Activated naive CD8-positive, alpha-beta T cell treated with anti-CD3 and anti-CD28 coated beads, Interleukin-2, amount 50 U/mL, for 16 hours (primary cell): ENCODE measurements at regions not wholly inside any gene's neighbourhood (a gene's known extent, or its start where the extent isn't known, plus 50 kb on each side); places are given as distances from the start of the nearest gene placed in this dataset.
"Not testable (repeated sequence)": the region's sequence is repeated elsewhere in the genome, so short reads cannot be mapped to it uniquely, and the experiment has no call there.

Source experiments
- DNase-seq: peaks from one replicate; pipeline ENCODE4 v3.0.0-alpha.2; 2020; ENCODE audit warnings: low read depth, low spot score

GRCh38 chr15:62270216-62270921 is 105.3 kb upstream of the C2CD4B start:
- no peak for DNase-seq

GRCh38 chr15:62272290-62272689 is 107.2 kb upstream of the C2CD4B start:
- no peak for DNase-seq

- DNase-seq = no peak
Observed at GRCh38 chr15:62275831-62276230, 110.7 kb upstream of the C2CD4B start.

- no peak for DNase-seq
Observed at GRCh38 chr15:62277816-62278394, 112.8 kb upstream of the C2CD4B start.

GRCh38 chr15:62278534-62278933 is 113.4 kb upstream of the C2CD4B start:
- DNase-seq = no peak

GRCh38 chr15:62279041-62279440 is 114.0 kb upstream of the C2CD4B start:
- no peak for DNase-seq

GRCh38 chr15:62280625-62281024 is 115.5 kb upstream of the C2CD4B start:
- DNase-seq = no peak

- not testable (repeated sequence) for DNase-seq
Observed at GRCh38 chr15:62281801-62282200, 116.7 kb upstream of the C2CD4B start.

- DNase-seq = no peak
Observed at GRCh38 chr15:62287066-62287857, 122.2 kb upstream of the C2CD4B start.

GRCh38 chr15:62288361-62289017 is 123.4 kb upstream of the C2CD4B start:
- no peak for DNase-seq

- DNase-seq = no peak
Observed at GRCh38 chr15:62291262-62291661, 126.2 kb upstream of the C2CD4B start.

- no peak for DNase-seq
Observed at GRCh38 chr15:62296756-62297507, 131.8 kb upstream of the C2CD4B start.

GRCh38 chr15:62297522-62297921 is 132.4 kb upstream of the C2CD4B start:
- DNase-seq = no peak

GRCh38 chr15:62297933-62298332 is 132.8 kb upstream of the C2CD4B start:
- no peak for DNase-seq

- no peak for DNase-seq
Observed at GRCh38 chr15:62298811-62299210, 133.7 kb upstream of the C2CD4B start.

GRCh38 chr15:62299541-62299940 is 134.5 kb upstream of the C2CD4B start:
- no peak for DNase-seq

GRCh38 chr15:62301993-62302675 is 137.0 kb upstream of the C2CD4B start:
- DNase-seq = no peak

GRCh38 chr15:62306851-62307504 is 141.9 kb upstream of the C2CD4B start:
- DNase-seq = no peak

GRCh38 chr15:62307551-62307950 is 142.5 kb upstream of the C2CD4B start:
- DNase-seq = no peak

- DNase-seq = no peak
Observed at GRCh38 chr15:62316413-62317060, 151.5 kb upstream of the C2CD4B start.
